ENCODE measurements at regions not wholly inside any gene's neighbourhood (a gene's known extent, or its start where the extent isn't known, plus 50 kb on each side); places are given as distances from the start of the nearest gene placed in this dataset.

DNA sequence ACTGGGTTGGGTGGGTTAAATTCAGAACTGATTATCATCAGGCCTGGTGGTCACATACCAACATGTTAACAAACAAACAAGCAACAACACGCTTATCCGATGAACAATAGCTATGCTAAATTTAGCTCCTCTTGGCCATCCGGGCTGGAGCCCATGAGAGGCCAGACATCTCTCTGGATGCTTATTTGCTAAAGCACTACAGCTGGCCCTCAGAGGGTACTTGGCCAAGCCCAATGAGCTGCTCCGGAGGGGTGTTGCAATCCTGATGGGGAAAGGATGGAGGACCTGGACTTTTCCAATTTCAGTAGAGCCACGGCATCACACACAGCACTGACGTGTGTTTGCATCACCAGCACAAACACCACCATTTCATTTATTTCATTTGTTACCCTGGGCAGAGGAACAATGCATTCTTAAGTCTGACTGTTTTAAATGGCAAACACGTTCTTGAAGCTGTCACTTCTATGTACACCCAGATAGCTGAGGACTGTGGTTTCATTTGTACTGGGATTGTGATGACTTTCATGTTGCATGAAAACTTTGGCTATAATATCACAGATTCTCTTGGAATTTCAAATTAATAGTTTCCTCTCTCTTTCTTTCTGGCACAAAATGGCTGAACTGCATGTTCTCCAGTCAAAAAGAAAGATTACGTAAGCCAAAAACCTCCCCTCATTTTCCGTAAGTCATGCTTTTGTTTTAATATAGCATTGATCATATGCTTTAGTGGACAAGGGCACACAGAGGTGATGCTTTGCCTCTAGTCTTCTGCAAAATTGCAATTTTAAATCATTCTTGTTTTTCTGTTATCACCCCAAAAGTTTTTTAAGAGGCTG is 359.8 kb upstream of the KAZN start:
- no peak overlapping the region for H3K4me3 ChIP-seq (ENCODE audit: low read length in 3 of 3)
- H3K27me3 ChIP-seq (ENCODE audit: control insufficient read depth, insufficient read depth, low read length): no peaks in the 10 kb centered on the region
- H3K36me3 ChIP-seq (ENCODE audit: control insufficient read depth in 2 of 3, insufficient read depth in 3 of 3, low read length in 3 of 3): no peaks in the 10 kb centered on the region
- intact Hi-C loops (cut with DNase I): no loop called here
- TF ChIP-seq CTCF (IDR thresholded peaks at IDR 0.05; ENCODE audit: borderline replicate concordance, extremely low read depth, insufficient read depth): no peak
- no peak overlapping the region for H3K9ac ChIP-seq (ENCODE audit: low read length in 3 of 3)
- H3K4me1 ChIP-seq (ENCODE audit: control insufficient read depth in 2 of 3, insufficient read depth in 2 of 3, low read depth in 1 of 3, low read length in 3 of 3): no peaks in the 10 kb centered on the region
- H3K9me3 ChIP-seq (ENCODE audit: control insufficient read depth in 2 of 3, insufficient read depth in 1 of 3, low read length in 3 of 3): no peaks in the 10 kb centered on the region
- no peak overlapping the region for H3K27ac ChIP-seq (ENCODE audit: low read depth in 2 of 2, low read length in 2 of 2)
- peak in 1 of 5 donors; percentile 63 for DNase-seq
- FAIRE-seq: no peak

DNA sequence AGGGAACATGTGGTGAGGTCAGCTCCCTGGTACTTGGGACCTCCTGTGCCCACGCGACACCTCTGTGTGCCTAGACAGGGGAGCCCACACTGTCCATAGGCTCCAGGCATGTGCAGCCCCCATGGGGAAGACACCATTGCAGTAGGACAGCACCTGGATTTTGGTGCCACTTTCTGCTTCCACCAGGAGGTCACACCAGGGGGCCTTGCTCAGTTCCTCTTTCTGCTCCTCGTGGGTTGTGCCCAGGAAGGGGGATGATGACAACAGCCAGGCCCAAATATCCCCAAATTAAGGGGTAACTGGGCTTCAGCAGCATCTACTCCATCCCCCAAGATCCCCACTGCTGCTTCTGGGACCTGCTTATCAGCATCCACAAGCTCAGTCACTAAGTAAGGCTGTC is 358.2 kb upstream of the KAZN start:
- no peak for TF ChIP-seq CTCF (IDR thresholded peaks at IDR 0.05; ENCODE audit: borderline replicate concordance, extremely low read depth, insufficient read depth)
- Histone ChIP-seq H3K9me3 (ENCODE audit: control insufficient read depth in 2 of 3, insufficient read depth in 1 of 3, low read length in 3 of 3) (no peaks in the 10 kb centered on the region), H3K36me3 (ENCODE audit: control insufficient read depth in 2 of 3, insufficient read depth in 3 of 3, low read length in 3 of 3) (no peaks in the 10 kb centered on the region), H3K27ac (ENCODE audit: low read depth in 2 of 2, low read length in 2 of 2) (no peak overlapping the region), H3K27me3 (ENCODE audit: control insufficient read depth, insufficient read depth, low read length) (no peaks in the 10 kb centered on the region), H3K4me3 (ENCODE audit: low read length in 3 of 3) (no peak overlapping the region), H3K4me1 (ENCODE audit: control insufficient read depth in 2 of 3, insufficient read depth in 2 of 3, low read depth in 1 of 3, low read length in 3 of 3) (no peaks in the 10 kb centered on the region), H3K9ac (ENCODE audit: low read length in 3 of 3) (no peak overlapping the region)
- intact Hi-C loops (cut with DNase I): no loop called here
- DNase-seq: no peak
- no peak for FAIRE-seq

- no peak overlapping the region for H3K9ac ChIP-seq (ENCODE audit: low read length in 3 of 3)
- H3K27me3 ChIP-seq (ENCODE audit: control insufficient read depth, insufficient read depth, low read length): no peaks in the 10 kb centered on the region
- no peaks in the 10 kb centered on the region for H3K9me3 ChIP-seq (ENCODE audit: control insufficient read depth in 2 of 3, insufficient read depth in 1 of 3, low read length in 3 of 3)
- H3K4me1 ChIP-seq (ENCODE audit: control insufficient read depth in 2 of 3, insufficient read depth in 2 of 3, low read depth in 1 of 3, low read length in 3 of 3): no peaks in the 10 kb centered on the region
- H3K36me3 ChIP-seq (ENCODE audit: control insufficient read depth in 2 of 3, insufficient read depth in 3 of 3, low read length in 3 of 3): no peaks in the 10 kb centered on the region
- TF ChIP-seq CTCF (IDR thresholded peaks at IDR 0.05; ENCODE audit: borderline replicate concordance, extremely low read depth, insufficient read depth): no peak
- H3K27ac ChIP-seq (ENCODE audit: low read depth in 2 of 2, low read length in 2 of 2): no peak overlapping the region
- intact Hi-C loops (cut with DNase I): no loop called here
- DNase-seq: no peak
- H3K4me3 ChIP-seq (ENCODE audit: low read length in 3 of 3): no peak overlapping the region
- FAIRE-seq: no peak
These were observed 356.4 kb upstream of the KAZN start for GRCh38 chr1:14242123-14242522.
